ENCODE measurements at regions not wholly inside any gene's neighbourhood (a gene's known extent, or its start where the extent isn't known, plus 50 kb on each side); places are given as distances from the start of the nearest gene placed in this dataset.

DNA sequence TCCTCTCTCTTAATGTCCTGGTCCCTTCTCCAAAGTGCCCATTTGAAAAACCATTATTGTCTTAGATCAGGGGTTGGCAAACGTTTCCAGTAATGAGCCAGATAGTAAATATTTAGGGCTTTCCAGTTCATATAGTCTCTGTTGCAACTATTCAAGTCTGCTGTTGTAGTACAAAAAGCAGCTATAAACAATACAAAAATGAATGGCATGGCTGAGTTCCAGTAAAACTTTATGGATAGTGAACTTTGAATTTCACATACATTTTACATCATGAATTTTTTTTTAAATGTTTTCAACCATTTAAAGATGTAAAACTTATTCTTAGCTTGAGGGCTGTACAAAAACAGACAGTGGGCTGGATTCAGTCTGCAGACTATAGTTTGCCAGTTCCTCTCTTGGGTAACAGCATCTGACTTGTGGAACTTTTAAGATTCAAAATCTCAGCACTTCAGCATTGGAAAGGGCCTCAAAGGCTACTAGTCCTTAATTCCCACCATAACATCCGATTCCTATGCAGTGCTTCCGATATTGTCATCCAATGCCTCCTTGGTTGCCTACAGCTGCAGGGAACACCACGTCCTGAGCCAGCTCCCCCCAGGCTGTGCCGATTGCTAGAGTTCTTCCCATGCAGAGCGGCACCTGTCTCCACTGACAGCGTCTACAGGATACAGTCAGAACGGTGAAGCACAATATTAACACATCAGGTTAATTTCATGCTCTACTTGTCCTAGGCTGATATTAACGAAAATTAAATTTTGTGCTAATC, 65.6 kb upstream of the E2F8 start:
- TF ChIP-seq CBX5 (IDR thresholded peaks at IDR 0.05; ENCODE audit: low read depth, low read length) (no peak), POLR2A (IDR thresholded peaks at IDR 0.05; ENCODE audit: control extremely low read depth in 1 of 2, low read depth in 2 of 2, low read length in 2 of 2) (no peak), RFX5 (IDR thresholded peaks at IDR 0.05; ENCODE audit: borderline replicate concordance, low read depth, low read length) (no peak), RAD21 (IDR thresholded peaks at IDR 0.05 in 1 of 2, conservative IDR thresholded peaks at IDR 0.05 in 1 of 2; ENCODE audit: low read depth in 2 of 2, low read length in 2 of 2) (no peak), POLR2AphosphoS5 (IDR thresholded peaks at IDR 0.05; ENCODE audit: low read depth, low read length) (no peak), FOSL1 (IDR thresholded peaks at IDR 0.05; ENCODE audit: insufficient read depth, low read depth, low read length) (no peak)
- TF ChIP-seq, protein P1, sequence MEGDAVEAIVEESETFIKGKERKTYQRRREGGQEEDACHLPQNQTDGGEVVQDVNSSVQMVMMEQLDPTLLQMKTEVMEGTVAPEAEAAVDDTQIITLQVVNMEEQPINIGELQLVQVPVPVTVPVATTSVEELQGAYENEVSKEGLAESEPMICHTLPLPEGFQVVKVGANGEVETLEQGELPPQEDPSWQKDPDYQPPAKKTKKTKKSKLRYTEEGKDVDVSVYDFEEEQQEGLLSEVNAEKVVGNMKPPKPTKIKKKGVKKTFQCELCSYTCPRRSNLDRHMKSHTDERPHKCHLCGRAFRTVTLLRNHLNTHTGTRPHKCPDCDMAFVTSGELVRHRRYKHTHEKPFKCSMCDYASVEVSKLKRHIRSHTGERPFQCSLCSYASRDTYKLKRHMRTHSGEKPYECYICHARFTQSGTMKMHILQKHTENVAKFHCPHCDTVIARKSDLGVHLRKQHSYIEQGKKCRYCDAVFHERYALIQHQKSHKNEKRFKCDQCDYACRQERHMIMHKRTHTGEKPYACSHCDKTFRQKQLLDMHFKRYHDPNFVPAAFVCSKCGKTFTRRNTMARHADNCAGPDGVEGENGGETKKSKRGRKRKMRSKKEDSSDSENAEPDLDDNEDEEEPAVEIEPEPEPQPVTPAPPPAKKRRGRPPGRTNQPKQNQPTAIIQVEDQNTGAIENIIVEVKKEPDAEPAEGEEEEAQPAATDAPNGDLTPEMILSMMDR (IDR thresholded peaks at IDR 0.05; ENCODE audit: control extremely low read depth in 1 of 3, insufficient read depth in 1 of 3, low read depth in 1 of 3, low read length in 3 of 3), result no peak
- TF ChIP-seq, protein P2, sequence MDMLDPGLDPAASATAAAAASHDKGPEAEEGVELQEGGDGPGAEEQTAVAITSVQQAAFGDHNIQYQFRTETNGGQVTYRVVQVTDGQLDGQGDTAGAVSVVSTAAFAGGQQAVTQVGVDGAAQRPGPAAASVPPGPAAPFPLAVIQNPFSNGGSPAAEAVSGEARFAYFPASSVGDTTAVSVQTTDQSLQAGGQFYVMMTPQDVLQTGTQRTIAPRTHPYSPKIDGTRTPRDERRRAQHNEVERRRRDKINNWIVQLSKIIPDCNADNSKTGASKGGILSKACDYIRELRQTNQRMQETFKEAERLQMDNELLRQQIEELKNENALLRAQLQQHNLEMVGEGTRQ (IDR thresholded peaks at IDR 0.05; ENCODE audit: low read length), result no peak
